GM12872 (cell line): ENCODE measurements at regions not wholly inside any gene's neighbourhood (a gene's known extent, or its start where the extent isn't known, plus 50 kb on each side); places are given as distances from the start of the nearest gene placed in this dataset.

Experiments used
- TF ChIP-seq, protein P1 (sequence below): IDR thresholded peaks from 3 replicates; pipeline ENCODE4 v1.5.1; 2011; ENCODE audit warnings: low read depth, mild to moderate bottlenecking, low read length, moderate library complexity; ENCODE audit not compliant: insufficient read depth

DNA sequence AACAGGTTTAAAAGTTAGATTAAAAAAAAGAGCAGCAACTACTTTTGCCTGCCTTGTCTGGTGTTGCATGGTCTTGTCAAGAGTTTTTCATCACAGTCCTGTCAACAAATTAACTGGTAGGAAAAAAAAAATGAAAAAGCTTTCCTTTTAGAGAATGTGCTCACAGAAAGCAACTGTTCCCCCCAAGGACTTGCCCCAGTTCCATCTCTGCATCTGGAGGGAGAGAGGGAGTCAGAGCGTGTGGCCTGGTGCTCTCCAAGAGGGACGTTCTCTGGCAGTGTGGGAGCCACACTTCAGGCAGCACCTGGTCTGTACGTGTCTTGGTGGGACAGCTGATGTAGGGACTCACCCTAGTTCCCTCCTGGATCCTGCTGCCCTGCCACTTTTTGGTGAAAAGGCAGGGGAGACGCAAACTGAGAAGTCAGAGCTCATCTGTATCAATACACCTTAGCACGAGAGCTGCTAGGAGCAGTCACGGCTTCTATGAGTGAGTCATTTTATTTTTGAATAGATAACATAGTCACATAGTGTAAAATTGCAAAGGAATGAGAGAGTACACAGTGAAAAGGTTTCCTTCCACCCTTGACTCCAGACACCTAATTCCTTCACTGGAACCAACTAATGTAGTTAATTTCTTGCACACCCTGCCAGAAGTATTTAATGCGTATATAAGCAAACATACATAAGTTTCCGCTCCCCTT, 172.5 kb upstream of the MGAT5 start:
- TF ChIP-seq, protein P1, sequence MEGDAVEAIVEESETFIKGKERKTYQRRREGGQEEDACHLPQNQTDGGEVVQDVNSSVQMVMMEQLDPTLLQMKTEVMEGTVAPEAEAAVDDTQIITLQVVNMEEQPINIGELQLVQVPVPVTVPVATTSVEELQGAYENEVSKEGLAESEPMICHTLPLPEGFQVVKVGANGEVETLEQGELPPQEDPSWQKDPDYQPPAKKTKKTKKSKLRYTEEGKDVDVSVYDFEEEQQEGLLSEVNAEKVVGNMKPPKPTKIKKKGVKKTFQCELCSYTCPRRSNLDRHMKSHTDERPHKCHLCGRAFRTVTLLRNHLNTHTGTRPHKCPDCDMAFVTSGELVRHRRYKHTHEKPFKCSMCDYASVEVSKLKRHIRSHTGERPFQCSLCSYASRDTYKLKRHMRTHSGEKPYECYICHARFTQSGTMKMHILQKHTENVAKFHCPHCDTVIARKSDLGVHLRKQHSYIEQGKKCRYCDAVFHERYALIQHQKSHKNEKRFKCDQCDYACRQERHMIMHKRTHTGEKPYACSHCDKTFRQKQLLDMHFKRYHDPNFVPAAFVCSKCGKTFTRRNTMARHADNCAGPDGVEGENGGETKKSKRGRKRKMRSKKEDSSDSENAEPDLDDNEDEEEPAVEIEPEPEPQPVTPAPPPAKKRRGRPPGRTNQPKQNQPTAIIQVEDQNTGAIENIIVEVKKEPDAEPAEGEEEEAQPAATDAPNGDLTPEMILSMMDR: no peak

DNA sequence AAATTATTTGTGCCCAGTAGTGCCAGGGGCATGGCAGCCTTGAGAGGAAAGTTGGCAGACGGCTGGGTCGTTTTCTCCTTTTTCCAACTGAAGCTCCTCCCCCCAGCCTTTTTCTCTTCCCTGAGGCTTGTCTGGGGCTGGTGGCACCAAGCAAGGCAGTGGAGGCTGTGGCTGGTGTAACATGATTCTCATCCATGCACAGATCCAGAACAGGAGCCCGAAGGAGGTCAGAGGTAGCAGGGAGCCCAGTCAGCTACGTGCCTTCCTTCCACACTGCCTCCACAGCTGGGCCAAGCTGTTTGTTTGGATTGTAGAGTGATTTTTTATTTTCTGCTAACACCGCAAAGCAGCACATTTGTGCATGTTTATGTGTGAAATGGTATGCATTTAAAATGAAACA, 170.3 kb upstream of the MGAT5 start:
- TF ChIP-seq, protein P1: no peak

DNA sequence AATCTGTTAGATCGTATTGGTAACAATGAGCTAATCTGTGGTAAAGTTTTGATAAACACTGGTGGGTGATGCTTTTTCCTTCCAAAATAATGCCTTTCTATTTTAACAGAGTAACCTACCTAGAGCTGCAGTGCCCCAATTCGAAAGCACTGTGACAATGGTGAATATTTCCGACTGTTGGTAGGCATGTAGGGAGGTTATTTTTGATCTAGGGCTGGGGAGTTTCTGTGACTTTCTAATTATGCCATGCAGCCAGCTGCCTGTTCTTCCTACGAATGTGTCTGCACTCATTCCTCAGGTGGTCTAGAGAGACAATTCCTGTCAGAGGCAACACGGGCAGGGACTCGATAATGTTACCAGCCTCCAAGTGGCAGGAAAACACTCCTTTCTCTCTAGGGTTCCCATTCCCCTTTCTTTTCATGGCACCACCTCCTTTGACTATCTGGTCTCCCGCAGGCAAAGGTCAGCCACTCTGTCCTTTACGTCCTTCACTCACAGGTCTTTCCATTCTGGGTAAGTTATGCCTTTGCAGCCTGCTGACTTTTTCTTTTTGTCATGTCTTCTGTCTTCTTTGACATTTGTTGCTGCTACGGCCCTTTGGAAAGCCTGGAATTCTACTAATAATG, 167.2 kb upstream of the MGAT5 start:
- TF ChIP-seq, protein P1: no peak

DNA sequence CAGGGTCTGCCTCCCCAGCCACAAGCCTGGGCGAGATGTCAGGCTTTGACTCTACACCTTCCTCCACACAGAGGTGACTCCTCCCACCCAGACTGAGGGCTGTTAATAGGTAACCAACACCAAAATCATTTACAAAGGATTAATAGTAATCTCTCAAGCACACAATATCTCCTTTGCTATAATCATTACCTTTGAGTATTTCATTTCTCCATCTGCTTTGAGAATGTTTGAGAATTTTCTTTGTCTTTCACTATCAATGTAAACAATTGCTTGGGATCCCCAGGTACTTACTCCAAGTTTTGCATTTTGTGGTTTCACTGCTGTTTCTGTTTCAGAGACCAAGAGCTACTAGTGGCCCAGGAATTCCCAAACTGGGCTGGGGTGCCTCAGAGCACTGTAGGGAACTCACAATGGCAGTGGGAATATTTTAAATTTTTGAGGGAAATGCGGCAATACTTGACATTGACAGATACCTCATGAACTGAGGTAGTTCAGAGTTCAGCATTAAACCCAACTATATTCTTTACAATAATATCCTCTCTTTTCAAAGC, 166.4 kb upstream of the MGAT5 start:
- TF ChIP-seq, protein P1: no peak

DNA sequence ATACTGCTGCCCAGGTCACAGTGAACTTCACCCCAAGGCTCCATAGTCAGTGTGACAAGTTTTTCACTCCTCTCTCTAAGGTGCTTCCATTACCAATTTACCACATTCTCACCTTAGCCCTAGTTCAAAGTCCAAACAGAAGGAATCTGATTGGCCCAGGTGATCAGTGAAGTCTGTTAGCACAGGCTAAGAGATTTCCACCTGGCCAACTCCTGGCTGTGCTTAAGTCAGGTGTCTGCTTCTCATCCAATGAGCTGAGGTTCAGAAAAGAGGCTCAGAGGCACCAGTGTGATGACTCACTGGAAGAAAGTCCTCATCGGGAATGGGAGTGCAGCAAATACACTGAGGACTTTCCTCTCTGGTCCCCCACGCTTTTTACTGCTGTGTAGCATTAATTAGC, 164.4 kb upstream of the MGAT5 start:
- TF ChIP-seq, protein P1: no peak

DNA sequence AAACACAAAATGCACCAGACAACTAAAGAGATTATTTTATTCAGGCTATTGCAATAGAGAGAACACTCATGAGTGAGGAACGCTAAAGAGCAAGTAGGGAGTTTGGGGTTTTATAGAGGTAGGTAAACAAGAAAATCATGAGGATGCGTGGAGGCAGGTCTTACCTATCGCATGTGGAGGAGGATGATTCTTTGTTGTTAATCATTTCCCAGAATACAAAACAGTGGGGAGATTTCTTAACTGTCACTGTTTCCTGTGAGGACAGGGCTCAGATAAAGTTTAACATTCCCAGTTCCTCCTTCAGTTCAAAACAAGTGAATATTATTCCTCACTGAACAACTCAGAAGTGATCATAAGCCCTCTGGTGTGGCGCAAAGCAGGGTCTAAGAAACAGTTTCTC, 156.1 kb upstream of the MGAT5 start:
- TF ChIP-seq, protein P1: no peak

DNA sequence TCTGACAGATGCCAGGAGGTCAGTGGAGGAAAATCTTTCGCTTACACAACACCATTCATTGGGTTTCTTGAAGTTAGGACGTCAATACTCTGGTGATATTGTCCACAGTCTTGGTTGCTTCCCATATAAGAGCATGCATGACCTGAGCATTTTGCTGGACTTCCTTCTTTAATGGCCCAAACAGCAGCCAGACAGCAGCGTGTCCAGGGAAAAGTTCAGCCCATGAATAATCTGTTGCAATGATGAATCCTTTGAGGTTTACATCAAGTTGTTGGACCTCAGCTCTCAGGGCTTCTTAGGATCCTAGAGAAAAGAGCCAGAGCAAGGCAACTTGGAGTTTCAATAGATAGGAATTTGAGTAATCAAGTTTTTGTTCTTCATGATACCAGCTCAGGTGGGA, 155.6 kb upstream of the MGAT5 start:
- TF ChIP-seq, protein P1: no peak
